HepG2 (cell line): ENCODE measurements at regions not wholly inside any gene's neighbourhood (a gene's known extent, or its start where the extent isn't known, plus 50 kb on each side); places are given as distances from the start of the nearest gene placed in this dataset.

ENCODE experiments used
- ATAC-seq: fragments of 200-7000 bp; cut with Tn5 transposase; 3 replicates; pipeline ENCODE4 v1.9.1; 2020; ENCODE audit warnings: mild to moderate bottlenecking, moderate library complexity
- BruUV-seq: library from RNA; stranded (reverse); fragments of 400-500 nt; replicated peaks from 2 replicates; lab custom pipeline; 2021; lab: Mats Ljungman, UMichigan
- CTCF ChIA-PET: fragments of 300-600 bp; formaldehyde crosslinking; extraction: SDS; loops from one replicate; lab custom pipeline; 2021; ENCODE audit warnings: low total read pairs, inconsistent platforms, low intra/inter-chr PET ratio; lab: Yijun Ruan, JAX
- POLR2A ChIA-PET: fragments of 350-600 bp; sonication (Branson Sonifier 250); formaldehyde crosslinking; loops from one replicate; lab custom pipeline; 2020; ENCODE audit warnings: antibody characterized with exemption, inconsistent platforms; lab: Yijun Ruan, JAX
- DNase-seq: peaks from one replicate; pipeline ENCODE4 v3.0.0-alpha.2; 2015; ENCODE audit warnings: low spot score
- FAIRE-seq: peaks from 3 replicates; lab custom pipeline; 2011; peaks lifted over from hg19 to GRCh38; lab: Jason Lieb, UNC
- H2AFZ ChIP-seq: one replicate; pipeline ENCODE4 v1.6.1; 2011; ENCODE audit warnings: low read length, inconsistent platforms
- H3K27ac ChIP-seq: fragments of 300-600 bp; 3 replicates; pipeline ENCODE4 v1.8.0; 2011; ENCODE audit warnings: mixed run types, mild to moderate bottlenecking, mixed read lengths, low read length, inconsistent platforms; ENCODE audit not compliant: insufficient read depth; ENCODE audit errors: extremely low read length
- H3K27me3 ChIP-seq, 2 experiments: fragments of 200-600 bp in 1 of 2; 2 replicates in 1 of 2; 3 replicates in 1 of 2; pipeline versions ENCODE4 v1.6.0 to v1.8.0; 2011; ENCODE audit warnings: low read length in 2 of 2, mild to moderate bottlenecking in 2 of 2, moderate library complexity in 2 of 2, inconsistent platforms in 1 of 2; ENCODE audit not compliant: insufficient read depth in 2 of 2, control insufficient read depth in 1 of 2
- H3K36me3 ChIP-seq, 2 experiments: fragments of 200-600 bp in 1 of 2; replicated peaks in 1 of 2; 2 replicates in 1 of 2; 3 replicates in 1 of 2; pipeline versions ENCODE4 v1.5.1 to v1.8.0; 2011; ENCODE audit warnings: low read length in 2 of 2, inconsistent platforms in 1 of 2; ENCODE audit not compliant: insufficient read depth in 2 of 2, control insufficient read depth in 1 of 2
- H3K4me1 ChIP-seq: 2 replicates; pipeline ENCODE4 v1.5.1; 2012; ENCODE audit warnings: low read length, inconsistent platforms; ENCODE audit not compliant: insufficient read depth
- H3K4me2 ChIP-seq: 2 replicates; pipeline ENCODE4 v1.6.0; 2011; ENCODE audit warnings: low read depth, low read length, inconsistent platforms
- H3K4me3 ChIP-seq, 3 experiments: fragments of 200-600 bp in 1 of 3; sonication (generic), shearing (Covaris generic) in 1 of 3; replicated peaks in 1 of 3; 2 replicates each; pipeline ENCODE4 v1.5.1; 2011 to 2016; ENCODE audit warnings: low read length in 3 of 3, inconsistent platforms in 2 of 3, low read depth in 2 of 3, mild to moderate bottlenecking in 2 of 3, control low read depth in 1 of 3, mixed read lengths in 1 of 3; ENCODE audit not compliant: insufficient read depth in 1 of 3
- H3K79me2 ChIP-seq: one replicate; pipeline ENCODE4 v1.6.1; 2011; ENCODE audit warnings: low read length, inconsistent platforms; ENCODE audit not compliant: insufficient read depth
- H3K9ac ChIP-seq: 2 replicates; pipeline ENCODE4 v1.6.0; 2011; ENCODE audit warnings: mild to moderate bottlenecking, low read depth, low read length, inconsistent platforms; ENCODE audit not compliant: insufficient read depth
- H3K9me3 ChIP-seq: 2 replicates; pipeline ENCODE4 v1.5.1; 2012; ENCODE audit warnings: mild to moderate bottlenecking, low read length
- H4K20me1 ChIP-seq: 2 replicates; pipeline ENCODE4 v1.6.0; 2011; ENCODE audit warnings: inconsistent platforms, mild to moderate bottlenecking, low read length, moderate library complexity; ENCODE audit not compliant: insufficient read depth
- PCBP2 ChIP-seq: fragments of 200-400 bp; formaldehyde crosslinking; optimal IDR thresholded peaks from 2 replicates; pipeline ENCODE3; 2018; ENCODE audit warnings: low read length, low read depth; ENCODE audit not compliant: poor library complexity, severe bottlenecking
- REPIN1 ChIP-seq: sonication (generic); formaldehyde crosslinking; IDR thresholded peaks from 2 replicates; pipeline ENCODE4 v1.8.0; 2022; ENCODE audit warnings: missing genetic modification reagents, low read depth, mild to moderate bottlenecking, borderline replicate concordance
- SRY ChIP-seq: sonication (generic); formaldehyde crosslinking; IDR thresholded peaks from 2 replicates; pipeline ENCODE4 v1.8.0; 2022; ENCODE audit warnings: mild to moderate bottlenecking, missing genetic modification reagents
- ZNF430 ChIP-seq: sonication (generic); formaldehyde crosslinking; IDR thresholded peaks from 2 replicates; pipeline ENCODE4 v1.9.0; 2021; ENCODE audit warnings: mild to moderate bottlenecking, missing genetic modification reagents
- WGBS: methylation state at CpG from one replicate; pipeline ENCODE4 v1.1.6; 2017; ENCODE audit warnings: low lambda C conversion rate; 5-methylcytosine and 5-hydroxymethylcytosine counted together
- in situ Hi-C: cut with HindIII; loops from 2 replicates; pipeline ENCODE4 v1.10.0; 2017; ENCODE audit warnings: low pct_unique_long_range_greater_than_20kb; ENCODE audit not compliant: extremely low pct_ligation_motif_present
- intact Hi-C: fragments of 100-400 bp; cut with micrococcal nuclease; formaldehyde crosslinking; loops from one replicate; pipeline ENCODE4 v1.10.0; 2022; ENCODE audit not compliant: unreplicated experiment
- TF ChIP-seq, protein P1 (sequence below): sonication (generic); formaldehyde crosslinking; IDR thresholded peaks from 2 replicates; pipeline ENCODE4 v1.4.0; 2020; ENCODE audit warnings: missing genetic modification reagents
- TF ChIP-seq, protein P2 (sequence below): sonication (generic); formaldehyde crosslinking; IDR thresholded peaks from 2 replicates; pipeline ENCODE4 v1.4.0; 2020; ENCODE audit warnings: mild to moderate bottlenecking, missing genetic modification reagents

DNA sequence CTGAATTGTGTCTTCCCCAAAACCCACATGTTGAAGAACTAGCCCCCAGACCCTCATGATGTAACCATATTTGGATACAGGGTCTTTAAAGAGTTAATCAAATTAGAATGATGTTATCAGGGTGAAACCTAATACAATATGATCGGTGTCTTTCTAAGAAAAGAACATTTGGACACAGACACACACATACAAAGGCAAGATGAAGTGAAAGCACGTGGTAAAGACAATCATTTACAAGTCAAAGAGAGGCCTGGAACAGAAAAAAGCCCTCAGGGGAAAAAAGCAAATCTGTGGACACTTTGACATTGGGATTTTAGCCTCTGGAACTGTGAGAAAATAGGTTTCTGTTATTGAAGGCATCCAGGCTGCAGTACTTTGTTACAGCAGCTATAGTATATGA, 733.4 kb downstream of the JRKL start (continued):
- TF ChIP-seq, protein P1, sequence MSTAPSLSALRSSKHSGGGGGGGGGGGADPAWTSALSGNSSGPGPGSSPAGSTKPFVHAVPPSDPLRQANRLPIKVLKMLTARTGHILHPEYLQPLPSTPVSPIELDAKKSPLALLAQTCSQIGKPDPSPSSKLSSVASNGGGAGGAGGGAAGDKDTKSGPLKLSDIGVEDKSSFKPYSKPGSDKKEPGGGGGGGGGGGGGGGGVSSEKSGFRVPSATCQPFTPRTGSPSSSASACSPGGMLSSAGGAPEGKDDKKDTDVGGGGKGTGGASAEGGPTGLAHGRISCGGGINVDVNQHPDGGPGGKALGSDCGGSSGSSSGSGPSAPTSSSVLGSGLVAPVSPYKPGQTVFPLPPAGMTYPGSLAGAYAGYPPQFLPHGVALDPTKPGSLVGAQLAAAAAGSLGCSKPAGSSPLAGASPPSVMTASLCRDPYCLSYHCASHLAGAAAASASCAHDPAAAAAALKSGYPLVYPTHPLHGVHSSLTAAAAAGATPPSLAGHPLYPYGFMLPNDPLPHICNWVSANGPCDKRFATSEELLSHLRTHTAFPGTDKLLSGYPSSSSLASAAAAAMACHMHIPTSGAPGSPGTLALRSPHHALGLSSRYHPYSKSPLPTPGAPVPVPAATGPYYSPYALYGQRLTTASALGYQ (CRISPR knock-in tag), result no peak
- no peak for TF ChIP-seq PCBP2
- TF ChIP-seq ZNF430 (CRISPR knock-in tag), result no peak
- TF ChIP-seq, all 625 proteins: peak for 0

DNA sequence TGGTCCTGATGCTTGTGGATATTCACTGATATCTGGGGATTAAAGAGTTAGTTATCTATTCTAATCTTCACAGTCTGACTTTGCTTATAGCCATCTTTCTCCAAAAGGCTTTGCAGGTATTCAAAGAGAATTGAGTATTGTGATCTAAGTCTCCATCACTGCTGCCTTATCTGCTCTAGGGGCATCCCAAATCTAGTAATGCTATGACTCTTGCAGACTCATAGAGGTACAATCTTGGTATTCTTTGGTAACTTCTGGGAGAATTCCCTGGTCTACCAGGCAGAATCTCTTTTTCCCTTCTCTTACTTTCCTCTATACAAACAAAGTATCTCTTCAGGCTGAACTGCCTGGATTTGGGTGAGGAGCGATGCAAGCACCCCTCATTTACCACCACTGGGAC, 746.3 kb downstream of the JRKL start:
- DNase-seq (no peak), FAIRE-seq (no peak), ATAC-seq (no peak)
- TF ChIP-seq SRY (CRISPR knock-in tag) (no peak), REPIN1 (CRISPR knock-in tag) (no peak)
- TF ChIP-seq, protein P2, sequence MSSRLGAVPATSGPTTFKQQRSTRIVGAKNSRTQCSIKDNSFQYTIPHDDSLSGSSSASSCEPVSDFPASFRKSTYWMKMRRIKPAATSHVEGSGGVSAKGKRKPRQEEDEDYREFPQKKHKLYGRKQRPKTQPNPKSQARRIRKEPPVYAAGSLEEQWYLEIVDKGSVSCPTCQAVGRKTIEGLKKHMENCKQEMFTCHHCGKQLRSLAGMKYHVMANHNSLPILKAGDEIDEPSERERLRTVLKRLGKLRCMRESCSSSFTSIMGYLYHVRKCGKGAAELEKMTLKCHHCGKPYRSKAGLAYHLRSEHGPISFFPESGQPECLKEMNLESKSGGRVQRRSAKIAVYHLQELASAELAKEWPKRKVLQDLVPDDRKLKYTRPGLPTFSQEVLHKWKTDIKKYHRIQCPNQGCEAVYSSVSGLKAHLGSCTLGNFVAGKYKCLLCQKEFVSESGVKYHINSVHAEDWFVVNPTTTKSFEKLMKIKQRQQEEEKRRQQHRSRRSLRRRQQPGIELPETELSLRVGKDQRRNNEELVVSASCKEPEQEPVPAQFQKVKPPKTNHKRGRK (CRISPR knock-in tag), result no peak
- Histone ChIP-seq H4K20me1 (no peaks in the 10 kb centered on the region), H3K4me1 (no peaks in the 10 kb centered on the region), H3K36me3 (no peaks in the 10 kb centered on the region), H3K27ac (no peak overlapping the region), H3K79me2 (no peaks in the 10 kb centered on the region), H3K9me3 (no peaks in the 10 kb centered on the region), H3K27me3 (no peaks in the 10 kb centered on the region), H3K9ac (no peak overlapping the region), H3K4me3 (no peak overlapping the region), H2AFZ (no peak overlapping the region), H3K4me2 (no peak overlapping the region)
- ChIA-PET POLR2A (no interaction called here), CTCF (no interaction called here)
- intact Hi-C loops, result no loop called here
- no TSS peak for BruUV-seq
- in situ Hi-C loops, result loop anchor here (5.0 kb wide), 1 partner anchor 674 kb away; no protein-coding TSS in a partner anchor
- WGBS, result 0% methylated on average over 1 of the region's 1 CpG
